ENCODE measurements at regions not wholly inside any gene's neighbourhood (a gene's known extent, or its start where the extent isn't known, plus 50 kb on each side); places are given as distances from the start of the nearest gene placed in this dataset.

DNA sequence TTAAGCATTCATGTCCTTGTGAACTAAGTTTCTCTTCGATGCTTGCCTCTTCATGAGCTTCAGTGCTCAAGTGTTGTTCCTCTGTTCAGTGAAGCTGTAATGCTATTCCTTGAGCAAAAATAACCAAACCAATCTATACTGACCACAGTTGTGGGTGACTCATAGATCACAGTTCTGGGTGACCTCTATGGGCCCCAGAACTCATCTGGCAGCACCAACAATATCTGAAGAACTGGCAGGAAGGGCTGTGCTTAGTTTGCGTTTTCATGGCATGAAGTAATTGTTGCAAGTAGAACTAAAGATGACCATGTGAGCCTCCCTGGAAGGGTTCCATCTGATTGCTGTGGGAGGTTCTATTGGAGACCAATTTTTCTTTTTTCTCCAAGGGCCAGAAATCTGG lies 106.2 kb downstream of the CCNG2 start:
- TF ChIP-seq CTCF (IDR thresholded peaks at IDR 0.05) (no peak), POLR2A (IDR thresholded peaks at IDR 0.05) (no peak), POLR2AphosphoS5 (IDR thresholded peaks at IDR 0.05) (no peak)
